ENCODE measurements at regions not wholly inside any gene's neighbourhood (a gene's known extent, or its start where the extent isn't known, plus 50 kb on each side); places are given as distances from the start of the nearest gene placed in this dataset.
A peak's percentile ranks its signal among the peaks of the same experiment; 100 is the strongest.
"Not testable (repeated sequence)": the region's sequence is repeated elsewhere in the genome, so short reads cannot be mapped to it uniquely, and the experiment has no call there.

- no peak for DNase-seq (ENCODE audit: low read depth in 4 of 6, low spot score in 6 of 6)
- no peaks in the 10 kb centered on the region for H3K36me3 ChIP-seq (ENCODE audit: control insufficient read depth, insufficient read depth, low read length)
- no peak overlapping the region for H3K4me3 ChIP-seq (ENCODE audit: low read depth, low read length)
- no peak overlapping the region for H3K27ac ChIP-seq (ENCODE audit: low read depth, low read length)
- no peaks in the 10 kb centered on the region for H3K4me1 ChIP-seq (ENCODE audit: control insufficient read depth, insufficient read depth, low read length)
- no CpG with 5 or more reads among the region's 2 CpGs for WGBS (ENCODE audit: insufficient coverage)
- H3K27me3 ChIP-seq (ENCODE audit: control insufficient read depth, insufficient read depth, low read length), result no peaks in the 10 kb centered on the region
- H3K9me3 ChIP-seq (ENCODE audit: control insufficient read depth, insufficient read depth, low read length), result no peaks in the 10 kb centered on the region
Measured at GRCh38 chr6:40841721-40842120, 197.3 kb downstream of the UNC5CL start.

DNA sequence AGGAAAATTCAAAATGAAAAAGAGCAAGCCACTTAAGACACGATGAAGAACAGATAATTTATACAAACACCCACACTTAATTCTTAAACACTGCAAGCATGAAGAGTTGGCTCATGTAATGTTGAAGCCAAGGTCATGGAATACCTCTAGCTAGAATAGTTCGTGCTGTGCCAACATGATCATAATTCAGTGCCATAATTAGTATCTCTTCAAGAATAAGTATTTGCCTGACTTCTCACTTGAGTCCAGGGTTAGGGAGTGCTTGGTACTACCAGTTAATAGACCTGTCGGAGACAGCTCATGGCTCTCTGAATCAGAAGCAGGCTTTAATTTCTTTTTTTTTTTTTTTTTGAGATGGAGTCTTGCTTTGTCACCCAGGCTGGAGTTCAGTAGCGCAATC lies 206.3 kb downstream of the UNC5CL start:
- Histone ChIP-seq H3K36me3 (ENCODE audit: control insufficient read depth, insufficient read depth, low read length) (no peaks in the 10 kb centered on the region), H3K27ac (ENCODE audit: low read depth, low read length) (no peak overlapping the region), H3K4me3 (ENCODE audit: low read depth, low read length) (no peak overlapping the region), H3K9me3 (ENCODE audit: control insufficient read depth, insufficient read depth, low read length) (no peaks in the 10 kb centered on the region), H3K4me1 (ENCODE audit: control insufficient read depth, insufficient read depth, low read length) (no peaks in the 10 kb centered on the region), H3K27me3 (ENCODE audit: control insufficient read depth, insufficient read depth, low read length) (no peaks in the 10 kb centered on the region)
- DNase-seq (ENCODE audit: low read depth in 4 of 6, low spot score in 6 of 6), result peak in 1 of 6 donors; percentile 24
- WGBS (ENCODE audit: insufficient coverage), result 86% methylated on average over 1 of the region's 4 CpGs

DNA sequence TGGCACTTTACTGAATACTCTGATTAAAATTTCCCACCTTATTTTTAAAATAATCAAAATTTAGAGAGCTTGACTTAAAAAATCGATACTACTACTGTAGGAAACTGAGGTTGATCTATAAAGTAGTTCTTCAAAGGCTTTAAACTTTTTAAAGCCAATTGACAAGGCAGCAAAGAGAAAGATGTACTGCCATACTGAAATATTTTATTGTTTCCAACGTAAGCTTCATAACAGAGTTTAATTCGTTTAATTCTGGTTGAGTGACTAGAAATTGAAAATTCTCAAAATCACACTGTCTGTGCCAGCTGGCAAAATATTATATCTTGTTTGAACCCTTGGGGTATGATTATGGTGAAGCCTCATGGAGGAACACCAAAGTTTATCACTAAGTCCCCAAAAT lies 207.6 kb downstream of the UNC5CL start:
- no peaks in the 10 kb centered on the region for H3K36me3 ChIP-seq (ENCODE audit: control insufficient read depth, insufficient read depth, low read length)
- no peak overlapping the region for H3K27ac ChIP-seq (ENCODE audit: low read depth, low read length)
- no peaks in the 10 kb centered on the region for H3K4me1 ChIP-seq (ENCODE audit: control insufficient read depth, insufficient read depth, low read length)
- DNase-seq (ENCODE audit: low read depth in 4 of 6, low spot score in 6 of 6), result no peak
- H3K9me3 ChIP-seq (ENCODE audit: control insufficient read depth, insufficient read depth, low read length), result no peaks in the 10 kb centered on the region
- H3K27me3 ChIP-seq (ENCODE audit: control insufficient read depth, insufficient read depth, low read length), result no peaks in the 10 kb centered on the region
- no CpG with 5 or more reads among the region's 3 CpGs for WGBS (ENCODE audit: insufficient coverage)
- H3K4me3 ChIP-seq (ENCODE audit: low read depth, low read length), result no peak overlapping the region

DNA sequence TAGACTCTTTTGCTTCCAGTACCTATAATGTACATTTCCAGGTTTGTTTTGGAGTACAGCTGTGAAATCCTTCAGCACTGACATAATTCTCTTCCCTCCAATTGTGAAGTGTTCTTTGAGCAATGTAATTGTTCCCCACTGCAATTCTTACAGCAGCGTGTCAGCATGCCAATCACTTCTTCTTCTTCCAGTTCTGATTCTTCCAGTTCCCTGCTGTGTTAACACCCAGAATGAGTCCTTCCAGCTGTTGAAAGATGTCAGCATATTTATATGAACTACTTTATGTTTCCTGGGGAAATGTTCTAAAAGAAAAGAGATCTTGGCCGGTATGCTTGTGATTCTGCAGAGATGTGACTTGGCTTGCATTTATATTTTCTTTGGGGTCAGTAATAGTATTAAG lies 213.9 kb downstream of the UNC5CL start:
- 50% methylated on average over 1 of the region's 2 CpGs for WGBS (ENCODE audit: insufficient coverage)
- H3K4me3 ChIP-seq (ENCODE audit: low read depth, low read length), result no peak overlapping the region
- no peaks in the 10 kb centered on the region for H3K4me1 ChIP-seq (ENCODE audit: control insufficient read depth, insufficient read depth, low read length)
- no peaks in the 10 kb centered on the region for H3K36me3 ChIP-seq (ENCODE audit: control insufficient read depth, insufficient read depth, low read length)
- no peaks in the 10 kb centered on the region for H3K27me3 ChIP-seq (ENCODE audit: control insufficient read depth, insufficient read depth, low read length)
- peak in 2 of 6 donors; percentile 37 to 81 for DNase-seq (ENCODE audit: low read depth in 4 of 6, low spot score in 6 of 6)
- no peak overlapping the region for H3K27ac ChIP-seq (ENCODE audit: low read depth, low read length)
- H3K9me3 ChIP-seq (ENCODE audit: control insufficient read depth, insufficient read depth, low read length), result no peaks in the 10 kb centered on the region

- not testable (repeated sequence) for H3K27ac ChIP-seq (ENCODE audit: low read depth, low read length); H3K9me3 ChIP-seq (ENCODE audit: control insufficient read depth, insufficient read depth, low read length); H3K27me3 ChIP-seq (ENCODE audit: control insufficient read depth, insufficient read depth, low read length); H3K36me3 ChIP-seq (ENCODE audit: control insufficient read depth, insufficient read depth, low read length); H3K4me3 ChIP-seq (ENCODE audit: low read depth, low read length); H3K4me1 ChIP-seq (ENCODE audit: control insufficient read depth, insufficient read depth, low read length)
- 80% methylated on average over 1 of the region's 12 CpGs for WGBS (ENCODE audit: insufficient coverage)
- peak in 4 of 6 donors; percentile 26 to 78 (median 50) for DNase-seq (ENCODE audit: low read depth in 4 of 6, low spot score in 6 of 6)
Measured at GRCh38 chr6:40823917-40824891, 214.8 kb downstream of the UNC5CL start.

DNA sequence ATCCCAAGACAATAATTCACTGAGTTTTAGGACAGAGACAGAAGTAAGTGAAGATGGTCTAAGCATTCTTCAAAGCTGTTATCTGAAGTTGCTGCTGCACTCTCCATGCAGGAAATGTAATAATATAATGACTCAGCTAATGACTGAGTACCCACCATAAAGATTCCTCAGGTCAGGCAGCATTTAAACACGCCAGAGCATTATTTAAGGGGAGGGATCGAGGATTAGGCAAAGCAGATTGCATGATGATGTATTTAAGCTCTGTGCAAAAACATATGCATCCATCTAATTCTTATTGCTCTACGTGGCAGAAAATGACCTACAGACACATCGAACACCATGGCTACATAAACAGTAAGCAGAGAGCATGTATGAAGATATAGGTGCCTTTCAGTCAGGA lies 216.4 kb downstream of the UNC5CL start:
- Histone ChIP-seq H3K4me3 (ENCODE audit: low read depth, low read length) (no peak overlapping the region), H3K4me1 (ENCODE audit: control insufficient read depth, insufficient read depth, low read length) (peaks cover 4% of the 10 kb centered on the region), H3K27me3 (ENCODE audit: control insufficient read depth, insufficient read depth, low read length) (no peaks in the 10 kb centered on the region), H3K27ac (ENCODE audit: low read depth, low read length) (no peak overlapping the region), H3K36me3 (ENCODE audit: control insufficient read depth, insufficient read depth, low read length) (no peaks in the 10 kb centered on the region), H3K9me3 (ENCODE audit: control insufficient read depth, insufficient read depth, low read length) (no peaks in the 10 kb centered on the region)
- peak in 1 of 6 donors; percentile 6 for DNase-seq (ENCODE audit: low read depth in 4 of 6, low spot score in 6 of 6)
- no CpG with 5 or more reads among the region's 4 CpGs for WGBS (ENCODE audit: insufficient coverage)

- H3K9me3 ChIP-seq (ENCODE audit: control insufficient read depth, insufficient read depth, low read length), result no peaks in the 10 kb centered on the region
Measured at GRCh38 chr6:40819182-40819834, 219.7 kb downstream of the UNC5CL start.

GRCh38 chr6:40817369-40817768 lies 221.7 kb downstream of the UNC5CL start:
- Histone ChIP-seq H3K36me3 (ENCODE audit: control insufficient read depth, insufficient read depth, low read length) (no peaks in the 10 kb centered on the region), H3K4me1 (ENCODE audit: control insufficient read depth, insufficient read depth, low read length) (peaks cover 4% of the 10 kb centered on the region), H3K9me3 (ENCODE audit: control insufficient read depth, insufficient read depth, low read length) (no peaks in the 10 kb centered on the region), H3K4me3 (ENCODE audit: low read depth, low read length) (no peak overlapping the region), H3K27me3 (ENCODE audit: control insufficient read depth, insufficient read depth, low read length) (no peaks in the 10 kb centered on the region), H3K27ac (ENCODE audit: low read depth, low read length) (no peak overlapping the region)
- 96% methylated on average over 4 of the region's 6 CpGs for WGBS (ENCODE audit: insufficient coverage)
- DNase-seq (ENCODE audit: low read depth in 4 of 6, low spot score in 6 of 6), result no peak

More at GRCh38 chr6:40819182-40819834, 219.7 kb downstream of the UNC5CL start:
- Histone ChIP-seq H3K36me3 (ENCODE audit: control insufficient read depth, insufficient read depth, low read length) (no peaks in the 10 kb centered on the region), H3K4me1 (ENCODE audit: control insufficient read depth, insufficient read depth, low read length) (peaks cover 4% of the 10 kb centered on the region), H3K27ac (ENCODE audit: low read depth, low read length) (no peak overlapping the region), H3K4me3 (ENCODE audit: low read depth, low read length) (no peak overlapping the region), H3K27me3 (ENCODE audit: control insufficient read depth, insufficient read depth, low read length) (no peaks in the 10 kb centered on the region)
- no peak for DNase-seq (ENCODE audit: low read depth in 4 of 6, low spot score in 6 of 6)
- WGBS (ENCODE audit: insufficient coverage), result 77% methylated on average over 8 of the region's 9 CpGs

GRCh38 chr6:40816601-40817000 lies 222.4 kb downstream of the UNC5CL start:
- Histone ChIP-seq H3K4me3 (ENCODE audit: low read depth, low read length) (no peak overlapping the region), H3K27ac (ENCODE audit: low read depth, low read length) (no peak overlapping the region), H3K36me3 (ENCODE audit: control insufficient read depth, insufficient read depth, low read length) (no peaks in the 10 kb centered on the region), H3K4me1 (ENCODE audit: control insufficient read depth, insufficient read depth, low read length) (peaks cover 4% of the 10 kb centered on the region), H3K27me3 (ENCODE audit: control insufficient read depth, insufficient read depth, low read length) (no peaks in the 10 kb centered on the region), H3K9me3 (ENCODE audit: control insufficient read depth, insufficient read depth, low read length) (no peaks in the 10 kb centered on the region)
- DNase-seq (ENCODE audit: low read depth in 4 of 6, low spot score in 6 of 6), result no peak
- WGBS (ENCODE audit: insufficient coverage), result 83% methylated on average over 2 of the region's 2 CpGs
